HG03575 (cell line): ENCODE measurements at regions not wholly inside any gene's neighbourhood (a gene's known extent, or its start where the extent isn't known, plus 50 kb on each side); places are given as distances from the start of the nearest gene placed in this dataset.
A peak's percentile ranks its signal among the peaks of the same experiment; 100 is the strongest.
"Not testable (repeated sequence)": the region's sequence is repeated elsewhere in the genome, so short reads cannot be mapped to it uniquely, and the experiment has no call there.

Source experiments
- ATAC-seq: cut with Tn5 transposase; IDR thresholded peaks from one replicate; pipeline ENCODE4 v1.9.1; 2021; ENCODE audit not compliant: unreplicated experiment, insufficient number of reproducible peaks, low FRiP score; ENCODE audit errors: extremely low read depth

DNA sequence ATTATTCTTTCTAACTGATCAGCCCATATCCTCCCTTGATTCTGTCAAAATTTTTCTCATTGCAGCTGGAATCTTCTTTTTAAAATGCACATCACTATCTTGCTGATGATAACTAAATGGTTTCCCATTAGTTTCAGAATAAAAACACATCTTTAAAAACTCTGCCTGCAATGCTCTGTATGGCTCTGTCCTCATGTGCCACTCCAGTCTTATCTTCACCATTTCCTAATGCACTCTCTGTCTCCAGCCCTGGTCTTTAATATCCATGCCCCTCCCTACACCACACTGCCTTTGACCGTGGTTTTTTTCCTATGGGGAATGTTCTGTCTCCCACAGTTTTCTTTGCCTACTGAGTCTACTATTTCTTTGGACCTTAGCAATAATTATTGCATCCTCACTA lies 244.1 kb upstream of the ARSJ start:
- no peak for ATAC-seq

DNA sequence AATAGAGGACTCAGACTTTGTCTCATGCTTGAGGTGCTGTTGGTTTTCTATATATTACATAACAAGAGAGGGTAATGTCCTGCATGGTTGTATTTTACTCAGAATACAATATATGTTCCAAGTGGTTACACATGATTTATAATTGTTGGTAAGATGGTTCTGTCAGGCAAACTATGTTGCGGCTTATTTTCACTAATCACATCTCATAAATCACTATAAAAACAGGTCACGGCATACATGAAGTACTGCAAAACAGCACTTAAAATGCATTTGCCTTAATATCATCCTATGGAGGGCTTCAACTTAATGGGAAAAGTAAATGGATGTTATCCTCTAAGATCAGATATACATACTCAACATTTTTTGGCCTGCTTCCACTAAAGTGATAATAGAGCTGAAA lies 246.0 kb upstream of the ARSJ start:
- no peak for ATAC-seq

DNA sequence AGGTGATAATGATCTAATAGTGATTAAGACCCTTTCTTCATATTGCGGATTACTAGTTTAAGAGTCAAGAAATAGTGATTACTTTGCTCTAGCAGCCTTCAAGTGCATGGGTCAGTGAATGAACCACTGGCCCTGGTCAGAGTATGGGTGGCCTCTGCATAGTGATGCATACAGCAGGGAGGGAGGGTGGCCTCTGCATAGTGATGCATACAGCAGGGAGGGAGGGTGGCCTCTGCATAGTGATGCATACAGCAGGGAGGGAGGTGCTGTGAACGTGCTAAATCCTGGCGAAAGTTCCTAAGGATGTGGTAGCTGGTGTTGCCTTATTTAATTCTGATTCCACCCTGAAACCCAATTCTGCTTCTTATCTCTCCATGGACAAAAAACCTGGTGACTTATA lies 246.7 kb upstream of the ARSJ start:
- ATAC-seq: no peak

DNA sequence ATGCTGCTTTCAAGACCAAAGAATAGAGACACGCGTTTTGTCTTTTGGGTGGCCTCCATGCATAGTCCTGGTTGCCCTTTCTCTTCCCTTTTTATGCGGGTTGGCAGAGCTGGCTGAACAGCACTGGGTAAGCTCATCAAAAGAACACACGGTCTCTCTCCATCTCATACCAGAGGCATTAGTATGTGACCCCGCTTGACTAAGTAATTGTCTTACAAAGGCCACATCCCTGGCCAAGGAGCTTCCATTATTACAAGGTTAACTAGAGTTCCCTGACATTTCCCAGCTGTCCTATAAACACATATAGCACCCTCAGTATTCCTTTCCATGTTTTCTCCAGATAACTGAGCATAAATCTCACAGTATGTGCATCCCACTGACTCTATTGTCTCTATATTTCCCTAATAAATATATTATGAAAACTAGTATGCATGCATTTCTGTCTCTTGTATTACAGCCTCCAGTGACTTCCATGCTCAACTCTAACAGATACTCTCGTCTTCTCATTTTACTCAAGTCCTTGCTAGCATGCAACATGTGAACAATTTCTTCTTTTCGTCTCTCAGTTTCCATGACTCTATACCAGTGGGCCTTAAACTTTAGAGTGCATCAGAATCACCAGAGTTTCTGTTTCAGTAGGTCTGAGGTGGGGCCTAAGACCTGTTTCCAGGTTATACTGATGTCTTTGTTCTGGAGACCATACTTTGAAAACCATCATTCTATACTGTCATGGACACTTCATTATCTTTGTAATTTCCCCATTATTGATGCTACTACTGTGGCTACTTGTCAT lies 247.7 kb upstream of the ARSJ start:
- ATAC-seq: peak; percentile 93

DNA sequence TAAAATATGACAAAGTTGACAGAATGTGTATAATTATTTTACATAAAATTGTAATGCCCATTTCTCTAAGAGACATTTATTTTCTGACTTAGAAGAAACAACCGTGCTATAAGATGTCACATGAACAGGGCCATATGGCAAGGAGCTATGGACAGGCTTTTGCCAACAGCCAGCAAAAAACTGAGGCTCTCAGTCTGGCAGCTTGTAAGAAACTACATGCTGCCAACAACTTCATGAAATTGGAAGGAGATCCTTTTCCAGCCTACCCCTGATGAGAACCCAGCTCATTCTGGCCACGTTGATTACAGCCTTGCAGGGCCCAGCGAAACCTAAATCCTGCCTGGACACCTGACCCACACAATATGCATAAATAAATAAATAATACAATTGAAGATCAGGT lies 250.3 kb upstream of the ARSJ start:
- no peak for ATAC-seq

DNA sequence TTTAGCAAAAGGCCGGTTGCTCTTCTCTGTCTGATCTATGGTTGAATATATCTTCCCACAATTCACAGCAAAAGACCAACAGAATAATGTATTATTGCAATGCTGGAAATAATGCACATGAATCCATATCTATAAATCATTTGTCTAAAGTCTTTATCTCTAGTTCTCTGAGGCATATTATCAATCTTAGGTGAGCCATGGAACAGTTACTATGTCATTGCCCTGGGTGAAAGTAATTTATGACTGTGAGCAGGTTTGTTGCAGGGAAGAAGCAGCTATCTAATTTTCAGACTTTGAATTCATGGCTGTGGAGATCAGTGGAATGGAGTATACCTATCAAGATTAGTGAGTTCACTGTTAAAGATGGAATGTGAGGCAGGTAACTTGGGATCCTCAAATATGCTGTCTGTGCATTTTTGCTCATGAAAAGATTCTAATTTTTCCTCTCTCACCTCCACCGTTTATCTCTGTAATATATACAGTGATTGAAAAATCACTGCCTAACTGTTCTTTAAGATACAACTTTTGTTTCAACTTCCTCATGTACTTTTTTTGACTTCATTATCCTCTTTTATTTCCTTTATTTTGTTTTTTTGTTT lies 256.8 kb upstream of the ARSJ start:
- ATAC-seq: no peak

DNA sequence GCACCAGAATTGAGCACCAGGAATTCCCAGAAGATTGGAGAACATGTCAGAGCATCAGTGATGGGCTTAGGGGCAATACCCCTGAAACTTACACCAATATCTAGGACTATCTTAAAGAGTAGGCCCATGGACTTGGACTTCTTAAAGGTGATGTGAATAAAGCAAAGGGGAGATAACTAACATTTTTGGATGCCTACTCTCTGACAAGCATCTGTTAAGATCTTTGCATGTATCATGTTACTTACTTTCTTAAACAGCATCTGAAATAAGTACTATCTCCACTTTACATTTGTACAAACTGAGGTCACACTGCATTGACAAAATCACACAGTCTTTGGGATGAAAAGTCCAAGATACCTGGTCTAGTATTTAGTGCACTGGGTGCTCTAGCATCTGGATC lies 258.6 kb upstream of the ARSJ start:
- ATAC-seq: no peak

DNA sequence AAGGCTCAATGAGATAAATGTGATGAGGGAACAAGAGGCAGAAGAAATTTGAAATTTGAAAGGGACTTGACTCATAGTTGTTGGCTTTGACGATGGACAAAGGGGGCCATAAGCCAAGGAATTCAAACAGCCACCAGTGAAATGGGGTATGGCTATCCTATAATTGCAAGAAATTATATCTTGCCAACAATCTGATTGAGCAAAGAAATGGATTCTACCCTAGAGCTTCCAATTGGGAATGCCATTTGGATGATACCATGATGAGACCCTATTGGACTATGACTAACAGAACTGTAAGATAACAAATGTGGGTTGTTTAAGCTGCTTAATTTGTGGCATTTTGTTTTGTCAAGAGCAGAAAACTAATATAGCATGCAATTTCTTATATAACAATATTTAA lies 270.1 kb upstream of the ARSJ start:
- no peak for ATAC-seq

DNA sequence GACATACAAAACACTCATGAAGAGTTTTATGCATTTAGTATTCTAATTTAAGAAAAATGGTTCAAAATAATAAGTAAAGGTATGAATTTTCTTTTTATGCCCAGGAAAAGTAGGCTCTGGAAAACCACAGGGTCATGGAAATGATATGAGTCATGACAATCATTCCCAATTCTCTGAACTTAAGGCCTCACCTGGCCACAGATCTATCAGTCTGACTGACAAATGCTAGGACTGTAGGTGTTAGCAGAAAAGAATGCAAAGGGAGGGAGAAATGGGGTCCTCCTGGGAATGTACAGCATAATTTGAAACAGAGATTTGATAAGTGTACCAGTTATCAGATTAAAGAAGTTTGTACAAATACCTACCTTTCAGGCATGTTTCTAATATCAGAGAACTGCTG lies 270.5 kb upstream of the ARSJ start:
- ATAC-seq: no peak

DNA sequence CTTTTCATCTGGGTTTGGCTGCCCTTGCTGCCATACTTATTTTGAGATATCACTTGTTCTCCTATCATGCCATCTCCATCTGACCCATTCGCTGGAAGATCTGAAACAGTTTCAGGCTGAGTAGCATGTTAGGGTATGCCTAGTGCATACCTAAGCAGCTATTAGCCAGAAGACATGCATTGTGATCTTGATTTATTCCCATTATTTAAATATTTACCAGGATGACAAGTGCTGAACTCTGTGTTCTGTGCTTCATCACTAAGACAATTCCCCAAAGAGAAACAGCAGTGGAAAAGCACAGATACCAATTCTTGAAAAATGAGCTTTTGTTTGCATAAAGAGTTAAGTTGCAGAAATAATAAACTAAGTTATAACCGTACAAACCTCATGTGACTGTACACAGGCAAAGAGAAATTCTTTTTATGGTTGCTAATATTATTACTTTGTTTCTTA lies 271.0 kb upstream of the ARSJ start:
- ATAC-seq: no peak

DNA sequence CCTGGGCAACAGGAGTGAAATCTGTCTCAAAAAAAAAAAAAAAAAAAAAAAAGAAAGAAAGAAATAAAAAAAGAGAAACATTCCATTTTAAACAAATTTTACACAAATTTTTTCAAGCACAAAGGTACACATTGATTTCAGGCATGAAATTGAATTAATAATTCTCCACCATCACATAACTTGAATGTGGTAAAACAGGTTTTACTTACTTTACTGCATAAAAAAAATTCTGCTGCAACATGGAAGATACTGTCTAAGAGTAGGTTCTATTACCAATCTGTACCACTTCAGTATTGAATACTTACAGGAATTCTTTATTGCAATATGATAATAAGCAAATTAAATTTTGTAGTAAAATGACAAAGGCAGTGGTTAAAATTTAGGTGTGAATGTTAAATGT lies 271.6 kb upstream of the ARSJ start:
- ATAC-seq: no peak

DNA sequence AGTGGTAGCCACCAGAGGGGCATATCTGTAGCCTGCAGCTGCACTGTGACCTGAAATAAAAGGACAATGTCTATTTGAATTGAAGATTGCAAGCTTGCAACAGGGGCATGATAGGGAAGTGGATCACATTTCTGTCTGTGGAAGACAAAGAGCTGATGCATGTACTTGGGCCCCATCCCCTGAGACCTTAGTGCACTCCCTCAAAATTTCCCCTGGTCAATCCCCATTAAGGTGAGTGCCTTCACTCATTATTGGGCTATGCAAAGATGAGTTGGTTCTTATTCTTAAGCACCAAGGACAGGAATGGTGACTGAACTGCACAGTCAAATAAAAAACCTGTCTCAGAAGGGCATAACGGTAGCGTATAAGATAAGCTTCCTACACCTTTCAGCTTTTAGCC lies 273.1 kb upstream of the ARSJ start:
- ATAC-seq: no peak

DNA sequence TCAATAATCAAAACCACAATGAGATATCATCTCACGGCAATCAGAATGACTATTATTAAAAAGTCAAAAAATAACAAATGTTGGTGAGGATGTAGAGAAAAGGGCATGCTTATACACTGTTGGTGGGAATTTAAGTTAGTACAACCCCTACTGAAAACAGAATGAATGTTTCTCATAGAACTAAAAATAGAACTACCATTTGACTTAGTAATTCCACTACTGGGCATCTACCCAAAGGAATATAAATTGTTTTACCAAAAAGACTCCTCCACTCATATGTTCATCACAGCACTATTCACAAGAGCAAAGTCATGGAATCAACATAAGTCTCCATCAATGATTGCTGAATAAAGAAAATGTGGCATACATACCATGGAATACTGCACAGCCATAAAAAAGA lies 278.1 kb upstream of the ARSJ start:
- ATAC-seq: no peak

DNA sequence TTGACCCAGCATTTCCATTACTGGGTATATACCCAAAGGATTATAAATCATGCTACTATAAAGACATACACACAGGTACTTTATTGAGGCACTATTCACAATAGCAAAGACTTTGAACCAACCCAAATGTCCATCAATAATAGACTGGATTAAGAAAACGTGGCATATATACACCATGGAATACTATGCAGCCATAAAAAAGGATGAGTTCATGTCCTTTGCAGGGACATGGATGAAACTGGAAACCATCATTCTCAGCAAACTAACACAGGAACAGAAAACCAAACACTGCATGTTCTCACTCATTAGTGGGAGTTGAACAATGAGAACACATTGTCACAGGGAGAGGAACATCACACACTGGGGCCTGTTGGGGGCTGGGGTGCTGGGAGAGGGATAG lies 283.0 kb upstream of the ARSJ start:
- not testable (repeated sequence) for ATAC-seq

DNA sequence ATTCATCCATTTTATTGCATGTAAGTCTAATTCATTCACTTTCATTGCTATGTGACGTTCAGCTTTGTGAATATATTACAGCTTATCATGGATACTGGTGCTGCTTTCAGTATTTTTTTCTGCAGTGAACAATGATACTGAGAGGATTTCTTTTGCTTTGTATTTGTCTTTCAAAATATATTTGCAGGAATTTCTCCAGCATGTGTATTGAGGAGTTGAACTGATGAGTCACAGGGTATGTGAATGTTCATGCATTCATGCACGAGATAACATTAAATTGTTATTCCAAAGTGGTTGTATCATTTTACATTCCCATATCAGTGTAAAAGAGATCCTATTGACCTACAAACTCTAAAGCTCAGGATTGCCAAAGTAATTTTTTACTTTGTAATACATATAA lies 283.8 kb upstream of the ARSJ start:
- ATAC-seq: no peak

DNA sequence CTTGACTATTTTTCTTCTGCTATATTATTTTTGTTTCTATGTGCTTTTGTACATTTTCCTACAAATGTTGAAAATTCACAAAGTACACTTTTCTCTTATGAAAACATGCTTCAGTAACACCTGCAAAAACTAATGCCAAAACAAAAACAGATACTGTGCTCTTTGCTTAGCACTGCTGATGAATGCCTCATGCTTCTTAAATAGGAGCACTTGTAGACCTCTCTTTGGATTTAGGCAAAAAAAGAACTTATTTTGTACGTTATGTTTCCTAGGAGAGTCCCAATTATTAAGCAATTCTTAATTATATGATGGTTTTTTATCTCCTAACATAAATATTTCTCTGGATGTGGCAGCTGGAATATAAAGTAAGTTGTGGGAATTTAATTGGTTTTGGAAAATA lies 285.0 kb upstream of the ARSJ start:
- ATAC-seq: no peak

DNA sequence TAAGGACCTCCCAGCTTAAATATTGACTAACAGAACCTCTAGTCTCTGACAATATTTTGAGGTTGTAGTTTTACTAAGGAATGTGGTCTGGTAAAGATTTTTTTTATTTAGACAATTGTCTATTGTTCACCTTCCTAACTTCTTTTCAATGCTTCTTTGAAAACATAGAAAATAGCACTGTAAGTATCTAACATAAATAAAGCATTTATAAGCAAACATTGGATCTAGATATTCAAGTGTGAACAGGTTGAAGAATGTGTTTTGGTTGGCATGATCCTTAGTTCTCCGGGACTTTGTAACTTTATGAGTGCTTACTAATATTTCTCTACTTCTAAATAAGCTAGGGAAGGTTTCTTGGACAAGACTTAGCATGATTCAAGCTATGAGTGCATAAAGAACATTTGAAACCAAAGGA lies 285.4 kb upstream of the ARSJ start:
- ATAC-seq: no peak

DNA sequence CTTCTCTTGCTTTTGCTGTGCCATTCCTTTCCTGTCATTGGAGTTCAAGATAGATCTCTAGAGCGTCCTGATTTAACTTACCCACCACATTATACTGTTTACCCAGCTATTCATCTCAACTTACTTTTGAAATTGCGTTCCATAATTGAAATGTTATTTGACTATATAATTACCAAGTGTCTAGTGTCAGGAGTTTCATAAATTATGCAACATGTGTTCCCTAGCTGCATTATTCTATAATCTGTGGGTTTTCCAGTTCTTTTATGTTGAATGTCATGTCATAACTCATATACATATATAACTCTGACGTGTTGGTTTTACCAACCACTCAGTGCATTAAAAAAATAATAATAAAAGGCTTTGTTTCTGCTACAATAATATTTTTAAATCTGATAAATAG lies 285.9 kb upstream of the ARSJ start:
- no peak for ATAC-seq

DNA sequence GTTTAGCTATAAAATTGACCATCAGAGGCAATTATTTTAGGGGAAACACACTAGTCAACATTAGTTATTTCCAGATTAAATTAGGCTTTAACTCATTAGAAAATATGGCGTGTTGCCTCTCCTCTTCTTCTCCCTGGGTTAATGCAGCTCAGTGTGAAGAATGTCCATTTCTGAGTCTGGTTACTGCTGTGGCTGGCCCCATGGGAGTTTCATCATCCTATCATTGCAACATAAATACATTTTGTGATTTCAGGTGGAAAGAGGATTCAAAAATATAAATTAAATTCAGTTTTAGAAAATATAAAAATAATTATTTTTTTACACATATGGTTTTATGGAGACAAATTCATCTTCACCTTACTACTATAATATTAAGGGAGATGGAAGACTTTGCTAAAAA lies 288.5 kb upstream of the ARSJ start:
- no peak for ATAC-seq

DNA sequence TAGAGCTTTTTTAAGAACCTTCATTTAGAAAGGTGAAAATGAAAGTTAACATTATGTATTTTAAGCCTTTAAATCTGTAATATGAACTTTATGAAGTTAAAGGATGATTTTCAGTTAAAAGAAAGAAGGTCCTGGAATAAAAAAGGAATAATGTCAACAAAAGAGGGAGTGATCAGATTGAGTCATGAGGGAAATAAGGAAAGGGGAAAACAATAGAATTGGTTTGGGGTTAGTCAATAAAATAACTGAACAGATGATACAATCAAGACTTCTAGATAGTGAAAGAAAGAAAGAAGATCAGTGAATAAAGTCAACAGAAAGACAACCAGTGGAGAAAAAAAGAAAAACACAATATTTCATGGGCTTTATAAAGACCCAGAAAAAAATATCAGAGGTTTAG lies 291.6 kb upstream of the ARSJ start:
- ATAC-seq: no peak

DNA sequence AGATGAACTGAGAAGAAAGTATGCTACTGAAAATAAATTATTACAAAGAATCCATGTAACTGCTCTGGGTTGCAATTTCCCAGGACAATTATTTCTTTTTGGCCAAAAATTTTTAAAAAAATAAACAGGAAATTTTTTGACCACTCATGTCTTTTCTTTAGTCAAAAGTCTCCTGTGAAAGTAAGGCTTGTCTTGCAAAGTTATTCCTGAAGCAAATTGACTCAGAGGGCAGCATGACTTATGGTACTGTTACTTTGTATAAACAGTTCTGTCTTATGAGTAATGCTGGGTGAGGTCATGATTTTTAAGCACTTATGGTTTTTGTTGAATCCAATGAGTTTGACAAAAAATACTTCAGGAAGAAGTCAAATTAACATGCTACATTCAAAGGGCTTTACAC lies 292.8 kb upstream of the ARSJ start:
- ATAC-seq: no peak
